Bone marrow (tissue), 2 donors: ENCODE measurements at regions not wholly inside any gene's neighbourhood (a gene's known extent, or its start where the extent isn't known, plus 50 kb on each side); places are given as distances from the start of the nearest gene placed in this dataset.
"Not testable (repeated sequence)": the region's sequence is repeated elsewhere in the genome, so short reads cannot be mapped to it uniquely, and the experiment has no call there.

Source experiments
- DNase-seq, 2 donors: peaks; one replicate each; lab custom pipeline; 2025; lab: John Stamatoyannopoulos, UW

DNA sequence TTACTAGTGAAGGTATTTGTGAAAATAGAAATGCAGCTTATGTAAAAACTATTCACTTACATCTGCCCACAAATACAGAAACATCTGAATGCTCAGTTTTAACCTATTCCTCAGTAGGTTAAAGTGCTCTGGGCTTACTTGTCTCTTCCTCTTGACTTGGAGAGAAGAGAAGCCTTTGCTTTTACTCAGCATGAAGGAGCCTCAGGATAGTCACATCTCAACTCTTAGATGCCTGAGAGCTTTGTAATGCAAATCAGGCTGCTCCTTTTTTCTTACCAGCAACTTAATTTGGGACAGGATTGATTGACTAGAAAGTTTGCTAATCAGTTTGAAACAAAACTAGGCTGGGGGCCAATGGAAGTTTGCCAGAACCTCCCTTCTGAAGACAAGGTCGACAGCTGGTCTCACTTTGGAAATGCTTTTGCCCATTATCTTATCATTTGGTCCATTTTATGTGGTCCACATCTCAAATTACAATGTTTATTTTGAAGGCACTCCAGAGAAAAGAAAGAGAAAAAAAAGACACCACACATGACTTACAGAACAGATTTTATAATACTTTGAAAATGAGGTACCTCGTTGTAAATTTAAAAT, 274.9 kb upstream of the FRG1 start:
- not testable (repeated sequence) for DNase-seq

DNA sequence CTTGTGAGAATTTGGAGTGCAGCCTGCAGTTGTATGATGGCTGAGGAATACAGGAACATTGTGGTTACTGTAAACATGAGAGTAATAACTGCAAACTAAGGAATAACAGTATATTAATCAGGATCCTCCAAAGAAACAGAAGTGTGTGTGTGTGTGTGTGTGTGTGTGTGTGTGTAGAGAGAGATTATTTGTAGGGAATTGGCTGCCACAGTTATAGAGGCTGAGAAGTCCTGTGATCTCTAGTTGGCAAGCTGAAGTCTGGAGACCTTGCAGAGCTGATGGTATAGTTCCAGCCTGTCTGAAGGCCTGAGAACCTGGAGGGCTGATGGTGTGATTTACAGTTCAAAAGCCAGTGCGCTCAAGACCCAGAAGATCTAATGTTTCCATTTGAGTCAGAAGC, 273.3 kb upstream of the FRG1 start:
- not testable (repeated sequence) for DNase-seq

DNA sequence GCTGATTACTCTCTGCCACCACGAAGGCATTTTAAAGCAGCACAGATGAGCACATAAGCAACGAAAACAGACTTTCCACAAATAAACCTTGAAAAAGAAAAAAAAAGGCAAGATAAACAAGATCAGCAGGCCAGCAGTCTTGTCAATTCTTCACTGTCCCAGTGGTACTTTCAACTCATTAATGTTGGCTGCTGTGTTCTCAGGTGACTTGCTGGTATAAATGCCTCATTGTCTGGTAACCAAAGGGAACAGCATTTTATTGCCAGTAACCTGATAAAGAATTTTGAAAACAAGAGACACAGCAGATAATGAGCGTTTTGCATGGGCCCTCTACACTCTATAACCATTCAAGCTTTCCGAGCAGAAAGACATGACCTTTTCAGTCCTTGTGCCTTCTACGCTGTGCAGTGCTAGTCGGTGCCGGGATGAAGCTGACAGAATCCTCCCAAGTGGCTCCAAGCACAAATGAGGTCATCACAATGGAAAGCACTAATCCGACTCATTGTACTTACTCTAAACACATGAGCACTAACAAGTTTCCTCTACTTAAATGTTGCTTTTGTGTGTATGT, 242.9 kb upstream of the FRG1 start:
- not testable (repeated sequence) for DNase-seq

- not testable (repeated sequence) for DNase-seq
These were observed 237.7 kb upstream of the FRG1 start for GRCh38 chr4:189703000-189703399.

DNA sequence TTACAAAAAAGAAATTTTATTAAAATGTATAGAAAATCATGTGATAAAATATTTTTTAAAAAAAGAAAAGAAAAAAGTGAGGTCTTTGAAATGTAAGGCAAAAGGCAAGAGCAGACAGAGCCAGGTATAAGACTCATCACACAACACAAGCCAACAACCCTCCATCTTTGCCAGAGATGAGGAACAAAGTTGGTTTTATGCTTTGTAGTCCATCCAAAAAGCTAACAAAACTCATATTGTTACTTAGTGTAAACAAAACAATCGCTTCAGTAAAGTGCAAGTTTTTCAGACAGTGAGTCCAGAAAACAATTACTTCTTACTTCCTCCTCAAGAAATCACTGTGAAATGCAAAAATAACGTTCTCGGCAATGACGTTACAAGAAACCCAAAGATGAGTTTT, 233.9 kb upstream of the FRG1 start:
- DNase-seq: not testable (repeated sequence)

DNA sequence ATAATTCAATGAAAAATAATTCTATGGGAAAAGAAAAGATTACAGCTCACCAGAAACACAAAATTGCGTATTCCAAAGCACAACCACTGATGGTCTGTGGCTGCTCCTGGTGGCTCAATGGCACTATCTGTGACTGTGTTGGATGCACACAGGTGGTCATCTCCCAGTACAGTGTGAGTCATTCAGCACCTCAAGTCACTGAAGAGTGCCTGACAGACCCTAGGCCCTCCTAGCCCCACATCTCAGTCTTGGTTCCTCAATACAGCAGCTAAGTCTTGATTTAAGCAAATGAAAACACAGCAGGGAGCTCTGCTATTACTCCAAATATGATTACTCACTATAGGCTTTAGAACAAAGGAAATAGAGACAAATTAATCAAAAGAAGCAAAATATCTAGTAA, 233.4 kb upstream of the FRG1 start:
- not testable (repeated sequence) for DNase-seq

GRCh38 chr4:189711956-189712355, 228.7 kb upstream of the FRG1 start:
- not testable (repeated sequence) for DNase-seq

GRCh38 chr4:189721016-189721993, 219.4 kb upstream of the FRG1 start:
- not testable (repeated sequence) for DNase-seq

DNA sequence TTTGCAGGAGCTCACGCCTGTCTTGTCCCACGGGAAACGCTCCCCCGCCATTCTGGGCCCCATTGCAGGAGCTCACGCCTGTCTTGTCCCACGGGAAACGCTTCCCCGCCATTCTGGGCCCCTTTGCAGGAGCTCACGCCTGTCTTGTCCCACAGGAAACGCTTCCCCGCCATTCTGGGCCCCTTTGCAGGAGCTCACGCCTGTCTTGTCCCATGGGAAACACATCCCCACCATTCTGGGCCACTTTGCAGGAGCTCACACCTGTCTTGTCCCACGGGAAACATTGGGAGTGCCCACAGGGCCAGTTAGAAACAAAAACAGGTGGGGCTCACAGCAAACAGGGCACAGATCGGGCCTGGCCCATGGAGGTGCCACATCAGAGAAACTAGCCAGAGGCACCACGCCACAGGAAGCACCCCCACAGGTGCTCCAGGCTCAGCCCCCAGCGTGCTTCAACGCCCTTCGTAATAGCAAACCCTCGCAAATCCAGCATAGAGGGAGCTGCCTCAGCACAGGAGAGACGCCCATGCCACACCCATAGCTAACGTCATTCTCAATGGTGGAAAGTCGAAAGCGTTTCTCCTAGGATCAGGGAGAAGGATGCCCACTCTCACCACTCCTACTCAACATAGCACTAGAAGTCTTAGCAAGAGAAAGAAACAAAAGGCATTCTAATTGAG, 218.2 kb upstream of the FRG1 start:
- not testable (repeated sequence) for DNase-seq

DNA sequence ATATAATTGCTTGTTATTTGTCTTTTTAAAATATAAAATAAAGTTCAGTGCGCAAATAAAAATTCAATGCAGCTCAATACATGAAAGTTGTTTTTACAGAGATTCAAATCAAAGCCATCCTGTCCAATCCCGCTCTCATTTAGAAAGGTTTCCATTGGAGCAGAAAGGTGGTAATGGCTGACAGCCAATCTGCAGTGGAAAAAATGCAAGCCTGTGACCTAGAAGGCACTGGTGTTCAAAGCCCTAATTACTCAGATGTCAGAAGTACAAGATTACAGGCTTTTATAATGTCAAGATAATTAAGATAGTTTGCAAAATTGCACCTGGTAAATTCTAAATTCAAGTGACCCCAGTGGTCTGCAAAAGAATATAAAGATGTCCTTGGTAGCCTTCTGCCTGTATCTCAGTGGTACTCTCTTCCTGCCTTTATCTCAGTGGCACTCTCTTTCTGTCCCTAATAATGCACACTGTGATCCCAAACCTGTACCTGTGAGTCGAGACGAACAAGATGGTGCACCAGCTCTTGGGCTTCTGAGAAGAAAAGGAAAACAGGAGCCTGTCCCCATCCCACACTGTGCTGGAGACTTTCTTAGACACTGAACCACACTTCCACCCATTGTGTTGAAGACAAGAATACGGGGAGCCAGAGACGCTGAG, 212.6 kb upstream of the FRG1 start:
- not testable (repeated sequence) for DNase-seq

DNA sequence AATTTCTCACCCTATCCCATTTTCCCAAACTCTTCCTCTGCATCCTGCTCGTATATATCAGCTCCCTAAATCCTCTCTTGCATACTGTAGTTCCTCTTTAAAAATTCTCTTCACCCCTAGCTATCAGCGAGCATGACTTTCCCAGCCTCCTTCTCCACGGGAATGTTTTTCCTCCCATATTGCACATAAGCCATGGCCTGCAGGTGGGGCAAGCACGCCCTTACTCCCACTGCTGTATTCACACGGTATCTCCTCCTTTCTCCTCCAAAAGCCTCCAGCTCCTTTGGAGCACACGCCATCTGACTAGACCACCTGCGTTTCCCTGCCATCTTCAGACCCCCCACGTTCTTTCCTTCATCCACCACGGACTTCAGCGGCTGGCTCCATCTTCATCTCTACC, 208.7 kb upstream of the FRG1 start:
- not testable (repeated sequence) for DNase-seq

DNA sequence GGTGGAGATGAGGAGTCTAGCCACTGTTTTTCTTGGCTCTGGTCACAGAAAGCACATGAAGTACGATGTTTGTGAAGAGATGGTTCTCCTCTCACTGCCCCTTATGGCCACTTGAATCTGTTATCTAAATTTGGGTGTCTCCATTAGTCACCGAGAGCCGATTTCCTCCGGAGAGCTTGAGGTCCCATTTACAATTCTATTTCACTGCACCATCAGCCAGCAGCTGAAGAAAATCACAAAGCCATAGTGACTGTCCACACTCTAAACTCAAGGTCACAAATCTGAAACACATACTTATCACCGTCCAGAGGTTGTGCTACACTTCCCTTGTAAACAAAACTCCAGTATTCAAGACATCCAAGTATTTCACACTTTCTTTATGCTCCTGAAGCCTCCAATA, 207.2 kb upstream of the FRG1 start:
- not testable (repeated sequence) for DNase-seq

- DNase-seq: not testable (repeated sequence)
These were observed 205.9 kb upstream of the FRG1 start for GRCh38 chr4:189734648-189735267.

- DNase-seq: not testable (repeated sequence)
These were observed 204.0 kb upstream of the FRG1 start for GRCh38 chr4:189736656-189737055.

- DNase-seq: not testable (repeated sequence)
These were observed 200.6 kb upstream of the FRG1 start for GRCh38 chr4:189740118-189740517.

- no peak for DNase-seq
These were observed 199.8 kb upstream of the FRG1 start for GRCh38 chr4:189740873-189741272.

GRCh38 chr4:189753092-189753491, 187.6 kb upstream of the FRG1 start:
- not testable (repeated sequence) for DNase-seq

DNA sequence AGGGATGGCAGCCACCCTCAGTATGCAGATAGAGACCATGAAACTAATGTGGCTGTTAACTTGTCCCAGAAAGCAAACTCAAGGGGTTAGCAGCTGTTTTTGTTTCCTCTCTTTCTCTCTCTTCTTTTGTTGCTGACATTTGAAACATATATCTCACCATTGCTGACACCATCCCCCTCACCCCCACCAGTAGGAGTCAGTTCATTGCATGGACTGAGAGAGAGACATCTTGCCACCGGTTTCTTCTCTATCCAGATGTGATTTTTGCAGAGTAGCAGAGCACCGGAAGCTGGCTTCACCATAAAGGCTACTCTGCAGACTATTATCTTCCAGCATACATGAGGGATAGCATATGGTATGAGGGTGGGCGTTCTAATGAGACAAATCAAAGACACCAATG, 177.1 kb upstream of the FRG1 start:
- DNase-seq: no peak

GRCh38 chr4:189765301-189765700, 175.4 kb upstream of the FRG1 start:
- no peak for DNase-seq

DNA sequence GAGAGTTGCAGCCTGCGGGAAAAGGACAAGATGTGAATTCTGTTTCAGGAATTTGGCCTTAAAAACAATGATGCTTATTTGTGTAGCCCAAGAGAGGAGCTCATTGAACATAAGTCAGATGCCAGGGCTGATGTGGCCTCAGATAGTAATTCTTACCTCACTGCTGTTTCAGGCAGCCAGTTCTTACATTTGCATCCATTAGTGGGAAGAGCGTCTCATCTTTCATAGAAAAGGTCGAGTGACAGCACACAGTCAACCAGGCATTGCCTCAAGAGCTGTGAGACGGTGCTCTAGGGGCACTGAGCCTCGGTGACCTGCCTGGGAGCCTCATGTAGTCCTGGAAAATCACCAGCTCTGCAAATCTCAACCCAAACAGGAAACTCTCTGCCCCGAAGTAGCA, 174.9 kb upstream of the FRG1 start:
- no peak for DNase-seq

GRCh38 chr4:189767941-189768340, 172.7 kb upstream of the FRG1 start:
- no peak for DNase-seq
